MM.1S (cell line): ENCODE measurements at regions not wholly inside any gene's neighbourhood (a gene's known extent, or its start where the extent isn't known, plus 50 kb on each side); places are given as distances from the start of the nearest gene placed in this dataset.

ENCODE experiments used
- CTCF ChIP-seq: fragments of 300-600 bp; sonication (generic); IDR thresholded peaks from 2 replicates; pipeline ENCODE4 v1.5.1; 2016; ENCODE audit warnings: antibody characterized with exemption, low read length, mixed read lengths
- EZH2 ChIP-seq: fragments of 300-600 bp; sonication (generic); optimal IDR thresholded peaks from 2 replicates; pipeline ENCODE3; 2017; ENCODE audit warnings: low read depth, mild to moderate bottlenecking, antibody characterized with exemption, low read length, mixed read lengths

DNA sequence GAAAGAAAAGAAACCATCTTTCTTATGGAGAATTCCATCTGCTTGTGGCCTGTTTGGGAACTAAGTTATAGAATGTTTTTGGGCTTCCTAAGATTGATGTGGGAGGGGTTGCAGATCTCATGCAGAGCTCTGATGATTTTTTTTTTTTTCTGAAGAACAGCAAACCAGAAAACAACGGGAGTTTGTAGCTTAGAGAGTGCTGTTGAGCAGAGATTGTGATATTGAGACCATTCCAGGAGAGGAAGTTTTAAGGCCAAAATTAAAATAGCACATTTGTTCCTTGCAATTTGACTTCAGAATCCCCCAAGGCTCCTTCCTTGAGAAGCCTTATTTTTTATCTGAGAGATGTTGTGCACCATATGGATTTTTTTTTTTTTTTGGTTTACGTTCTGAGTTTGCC, 159.5 kb upstream of the NRP1 start:
- no peak for TF ChIP-seq CTCF
- no peak for TF ChIP-seq EZH2
